Stimulated activated effector memory CD8-positive, alpha-beta T cell treated with anti-CD3 and anti-CD28 coated beads, Interleukin-12 subunit alpha, Interleukin-12 subunit beta, amount 100 ng/mL, for 72 hours (primary cell): ENCODE measurements at regions not wholly inside any gene's neighbourhood (a gene's known extent, or its start where the extent isn't known, plus 50 kb on each side); places are given as distances from the start of the nearest gene placed in this dataset.

Experiments used
- ATAC-seq: fragments of 150-1000 bp; cut with Tn5 transposase; 2 replicates; pipeline ENCODE4 v1.10.0; 2021
- DNase-seq, 2 donors: peaks; one replicate each; pipeline ENCODE4 v3.0.0; 2021 to 2022; ENCODE audit warnings: low spot score in 2 of 2
- H3K27ac Mint-ChIP-seq: one replicate; pipeline ENCODE4 v1.8.0; 2022; ENCODE audit warnings: mild to moderate bottlenecking, mixed read lengths
- H3K36me3 Mint-ChIP-seq: one replicate; pipeline ENCODE4 v1.8.0; 2022; ENCODE audit warnings: mild to moderate bottlenecking, mixed read lengths
- H3K4me1 Mint-ChIP-seq: one replicate; pipeline ENCODE4 v1.8.0; 2022; ENCODE audit warnings: mixed read lengths
- H3K4me3 Mint-ChIP-seq: one replicate; pipeline ENCODE4 v1.8.0; 2022; ENCODE audit warnings: mild to moderate bottlenecking, mixed read lengths
- H3K9me3 Mint-ChIP-seq: one replicate; pipeline ENCODE4 v1.8.0; 2022; ENCODE audit warnings: mixed read lengths

GRCh38 chr2:42864222-42864621, 71.8 kb upstream of the HAAO start:
- no peaks in the 10 kb centered on the region for H3K4me1 Mint-ChIP-seq
- no peak overlapping the region for H3K4me3 Mint-ChIP-seq
- no peak for DNase-seq
- H3K36me3 Mint-ChIP-seq = no peaks in the 10 kb centered on the region
- no peak for ATAC-seq
- peaks cover 8% of the 10 kb centered on the region for H3K9me3 Mint-ChIP-seq
- no peak overlapping the region for H3K27ac Mint-ChIP-seq

GRCh38 chr2:42863751-42864150, 71.4 kb upstream of the HAAO start:
- H3K36me3 Mint-ChIP-seq = no peaks in the 10 kb centered on the region

GRCh38 chr2:42863320-42863719, 70.9 kb upstream of the HAAO start:
- no peaks in the 10 kb centered on the region for H3K36me3 Mint-ChIP-seq
- peaks cover 4% of the 10 kb centered on the region for H3K9me3 Mint-ChIP-seq

More at GRCh38 chr2:42863751-42864150, 71.4 kb upstream of the HAAO start:
- Mint-ChIP-seq H3K27ac (no peak overlapping the region), H3K4me3 (no peak overlapping the region), H3K4me1 (no peaks in the 10 kb centered on the region), H3K9me3 (peaks cover 7% of the 10 kb centered on the region)
- DNase-seq (no peak), ATAC-seq (no peak)

GRCh38 chr2:42862669-42863185, 70.3 kb upstream of the HAAO start:
- Mint-ChIP-seq H3K27ac (no peak overlapping the region), H3K36me3 (no peaks in the 10 kb centered on the region), H3K4me1 (no peaks in the 10 kb centered on the region), H3K4me3 (no peak overlapping the region), H3K9me3 (no peaks in the 10 kb centered on the region)
- ATAC-seq = no peak
- no peak for DNase-seq

More at GRCh38 chr2:42863320-42863719, 70.9 kb upstream of the HAAO start:
- ATAC-seq (no peak), DNase-seq (no peak)
- no peak overlapping the region for H3K4me3 Mint-ChIP-seq
- no peaks in the 10 kb centered on the region for H3K4me1 Mint-ChIP-seq
- no peak overlapping the region for H3K27ac Mint-ChIP-seq

- no peaks in the 10 kb centered on the region for H3K9me3 Mint-ChIP-seq
- no peak overlapping the region for H3K27ac Mint-ChIP-seq
- no peak overlapping the region for H3K4me3 Mint-ChIP-seq
- H3K4me1 Mint-ChIP-seq = no peaks in the 10 kb centered on the region
- ATAC-seq (no peak), DNase-seq (no peak)
- H3K36me3 Mint-ChIP-seq = no peaks in the 10 kb centered on the region
These were observed 68.9 kb upstream of the HAAO start for GRCh38 chr2:42861321-42861720.

- Mint-ChIP-seq H3K4me1 (no peaks in the 10 kb centered on the region), H3K9me3 (no peaks in the 10 kb centered on the region), H3K4me3 (no peak overlapping the region), H3K36me3 (no peaks in the 10 kb centered on the region), H3K27ac (no peak overlapping the region)
- ATAC-seq (no peak), DNase-seq (no peak)
These were observed 68.1 kb upstream of the HAAO start for GRCh38 chr2:42860319-42861094.

GRCh38 chr2:42859791-42860190, 67.4 kb upstream of the HAAO start:
- no peak overlapping the region for H3K4me3 Mint-ChIP-seq
- H3K9me3 Mint-ChIP-seq = no peaks in the 10 kb centered on the region
- H3K36me3 Mint-ChIP-seq = no peaks in the 10 kb centered on the region
- no peak for ATAC-seq
- no peak for DNase-seq
- H3K27ac Mint-ChIP-seq = no peak overlapping the region
- no peaks in the 10 kb centered on the region for H3K4me1 Mint-ChIP-seq

- Mint-ChIP-seq H3K4me1 (no peaks in the 10 kb centered on the region), H3K36me3 (no peaks in the 10 kb centered on the region), H3K9me3 (no peaks in the 10 kb centered on the region), H3K4me3 (no peak overlapping the region), H3K27ac (no peak overlapping the region)
- ATAC-seq (no peak), DNase-seq (peak; percentile 63 to 90)
These were observed 66.7 kb upstream of the HAAO start for GRCh38 chr2:42859006-42859552.

GRCh38 chr2:42858140-42859005, 66.0 kb upstream of the HAAO start:
- no peaks in the 10 kb centered on the region for H3K9me3 Mint-ChIP-seq
- H3K4me3 Mint-ChIP-seq = no peak overlapping the region
- ATAC-seq = no peak
- H3K36me3 Mint-ChIP-seq = no peaks in the 10 kb centered on the region
- H3K27ac Mint-ChIP-seq = no peak overlapping the region
- H3K4me1 Mint-ChIP-seq = no peaks in the 10 kb centered on the region
- no peak for DNase-seq

- Mint-ChIP-seq H3K4me3 (no peak overlapping the region), H3K4me1 (no peaks in the 10 kb centered on the region), H3K36me3 (no peaks in the 10 kb centered on the region), H3K27ac (no peak overlapping the region), H3K9me3 (no peaks in the 10 kb centered on the region)
- ATAC-seq (no peak), DNase-seq (no peak)
These were observed 64.7 kb upstream of the HAAO start for GRCh38 chr2:42856891-42857632.

GRCh38 chr2:42856106-42856860, 63.9 kb upstream of the HAAO start:
- Mint-ChIP-seq H3K27ac (no peak overlapping the region), H3K9me3 (no peaks in the 10 kb centered on the region), H3K4me1 (no peaks in the 10 kb centered on the region), H3K36me3 (no peaks in the 10 kb centered on the region), H3K4me3 (no peak overlapping the region)
- DNase-seq = no peak
- ATAC-seq = no peak

- ATAC-seq (no peak), DNase-seq (no peak)
- H3K4me1 Mint-ChIP-seq = no peaks in the 10 kb centered on the region
- no peaks in the 10 kb centered on the region for H3K9me3 Mint-ChIP-seq
- H3K27ac Mint-ChIP-seq = no peak overlapping the region
- no peaks in the 10 kb centered on the region for H3K36me3 Mint-ChIP-seq
- no peak overlapping the region for H3K4me3 Mint-ChIP-seq
These were observed 63.0 kb upstream of the HAAO start for GRCh38 chr2:42855221-42855970.

- no peaks in the 10 kb centered on the region for H3K4me1 Mint-ChIP-seq
- no peak overlapping the region for H3K4me3 Mint-ChIP-seq
- H3K9me3 Mint-ChIP-seq = no peaks in the 10 kb centered on the region
- no peaks in the 10 kb centered on the region for H3K36me3 Mint-ChIP-seq
- ATAC-seq = no peak
- H3K27ac Mint-ChIP-seq = no peak overlapping the region
- DNase-seq = no peak
These were observed 61.9 kb upstream of the HAAO start for GRCh38 chr2:42854207-42854818.
